ENCODE measurements at regions not wholly inside any gene's neighbourhood (a gene's known extent, or its start where the extent isn't known, plus 50 kb on each side); places are given as distances from the start of the nearest gene placed in this dataset.

DNA sequence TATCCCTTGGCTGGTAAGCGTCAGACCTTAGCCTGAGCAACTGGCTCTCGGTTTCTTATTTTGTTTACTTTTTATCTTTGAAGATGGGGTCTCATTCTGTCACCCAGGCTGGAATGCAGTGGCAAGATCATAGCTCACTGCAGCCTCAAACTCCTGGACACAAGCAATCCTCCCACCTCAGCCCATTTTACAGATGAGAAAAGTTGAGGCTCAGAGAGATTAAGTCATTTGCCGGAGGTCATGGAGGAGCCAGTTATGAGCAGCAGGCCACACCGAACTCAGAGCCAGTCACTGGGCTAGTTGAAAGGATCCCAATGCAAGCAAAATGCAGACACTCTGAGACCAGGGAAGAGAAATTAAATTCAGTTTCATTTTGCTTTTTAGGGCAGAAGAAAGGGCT lies 293.6 kb downstream of the SHQ1 start:
- TF ChIP-seq, protein P1, sequence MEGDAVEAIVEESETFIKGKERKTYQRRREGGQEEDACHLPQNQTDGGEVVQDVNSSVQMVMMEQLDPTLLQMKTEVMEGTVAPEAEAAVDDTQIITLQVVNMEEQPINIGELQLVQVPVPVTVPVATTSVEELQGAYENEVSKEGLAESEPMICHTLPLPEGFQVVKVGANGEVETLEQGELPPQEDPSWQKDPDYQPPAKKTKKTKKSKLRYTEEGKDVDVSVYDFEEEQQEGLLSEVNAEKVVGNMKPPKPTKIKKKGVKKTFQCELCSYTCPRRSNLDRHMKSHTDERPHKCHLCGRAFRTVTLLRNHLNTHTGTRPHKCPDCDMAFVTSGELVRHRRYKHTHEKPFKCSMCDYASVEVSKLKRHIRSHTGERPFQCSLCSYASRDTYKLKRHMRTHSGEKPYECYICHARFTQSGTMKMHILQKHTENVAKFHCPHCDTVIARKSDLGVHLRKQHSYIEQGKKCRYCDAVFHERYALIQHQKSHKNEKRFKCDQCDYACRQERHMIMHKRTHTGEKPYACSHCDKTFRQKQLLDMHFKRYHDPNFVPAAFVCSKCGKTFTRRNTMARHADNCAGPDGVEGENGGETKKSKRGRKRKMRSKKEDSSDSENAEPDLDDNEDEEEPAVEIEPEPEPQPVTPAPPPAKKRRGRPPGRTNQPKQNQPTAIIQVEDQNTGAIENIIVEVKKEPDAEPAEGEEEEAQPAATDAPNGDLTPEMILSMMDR (conservative IDR thresholded peaks at IDR 0.05; ENCODE audit: low read depth, low read length) = no peak
- no peak for TF ChIP-seq EZH2 (IDR thresholded peaks at IDR 0.05; ENCODE audit: borderline replicate concordance, low read depth, low read length, poor library complexity, severe bottlenecking)
